Esophagus mucosa (tissue), 1 donor: ENCODE measurements at regions not wholly inside any gene's neighbourhood (a gene's known extent, or its start where the extent isn't known, plus 50 kb on each side); places are given as distances from the start of the nearest gene placed in this dataset.

ENCODE experiments used
- ATAC-seq: fragments of 200-7000 bp; cut with Tn5 transposase; one replicate; pipeline ENCODE4 v1.9.1; 2020
- donor health status: DM: yes; HTN: yes; CAD: no.

DNA sequence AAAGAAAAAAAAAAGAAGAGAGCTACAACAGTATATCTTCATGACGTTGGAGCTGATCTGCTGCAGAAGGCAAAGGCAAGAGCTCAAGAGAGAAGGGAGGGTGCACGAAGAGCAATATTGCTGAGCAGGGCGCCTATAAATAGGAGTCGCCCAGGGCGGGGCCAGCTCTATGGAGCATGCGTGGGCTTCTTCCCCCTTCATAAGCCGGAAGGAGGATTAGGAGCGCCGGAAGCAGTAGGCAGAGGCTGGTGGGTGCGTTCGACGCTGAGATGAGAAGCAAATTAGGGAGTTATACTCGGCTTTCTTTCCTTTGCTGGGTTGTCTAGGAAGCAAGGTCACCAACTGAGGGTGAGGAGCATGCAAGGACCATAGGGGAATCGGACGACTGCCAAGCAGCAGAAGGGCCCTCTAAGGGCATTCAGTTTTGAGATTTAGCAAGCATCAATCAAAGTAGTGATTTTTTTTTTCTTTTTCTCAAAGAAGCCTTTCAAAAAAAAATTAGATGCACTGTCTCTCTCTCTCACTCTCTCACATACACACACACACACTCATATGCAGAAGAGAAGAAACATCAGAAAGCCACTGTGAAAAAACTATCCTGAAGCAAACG lies 496.7 kb downstream of the ENC1 start:
- no peak for ATAC-seq

DNA sequence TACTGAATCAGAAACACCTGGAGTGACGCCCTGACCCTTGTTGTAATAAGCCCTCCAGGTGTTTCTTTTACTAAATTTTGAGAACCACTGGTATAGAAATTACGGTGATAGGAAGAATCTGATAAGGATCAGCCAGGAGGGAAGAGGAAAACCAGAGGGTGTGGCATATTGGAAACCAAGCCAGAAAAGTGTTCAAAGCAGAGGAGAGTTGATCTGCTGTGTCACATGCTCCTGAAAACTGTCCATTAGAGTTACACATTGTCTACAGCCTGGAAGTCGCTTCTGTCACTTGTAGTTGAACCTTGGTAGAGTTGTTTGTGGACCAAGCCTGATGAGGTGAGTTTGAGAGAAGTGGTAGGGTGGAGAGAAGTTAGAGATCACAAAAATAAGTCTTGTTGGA lies 497.4 kb downstream of the ENC1 start:
- ATAC-seq, result no peak

DNA sequence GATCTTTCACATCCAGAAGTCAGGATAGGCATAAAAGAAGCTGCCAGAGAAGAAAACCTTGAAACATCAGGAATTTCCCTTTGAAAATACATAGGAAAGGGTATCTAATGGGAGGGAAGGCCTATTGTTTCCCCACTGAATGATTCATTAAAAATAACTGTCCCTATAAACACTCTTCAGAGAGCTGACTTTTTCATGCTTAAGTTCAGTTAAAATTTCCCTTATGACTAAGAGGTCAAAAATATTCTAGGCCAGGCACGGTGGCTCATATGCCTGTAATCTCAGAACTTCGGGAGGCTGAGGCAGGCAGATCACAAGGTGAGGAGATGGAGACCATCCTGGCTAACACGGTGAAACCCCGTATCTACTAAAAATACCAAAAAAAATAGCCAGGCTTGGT lies 499.5 kb downstream of the ENC1 start:
- no peak for ATAC-seq

DNA sequence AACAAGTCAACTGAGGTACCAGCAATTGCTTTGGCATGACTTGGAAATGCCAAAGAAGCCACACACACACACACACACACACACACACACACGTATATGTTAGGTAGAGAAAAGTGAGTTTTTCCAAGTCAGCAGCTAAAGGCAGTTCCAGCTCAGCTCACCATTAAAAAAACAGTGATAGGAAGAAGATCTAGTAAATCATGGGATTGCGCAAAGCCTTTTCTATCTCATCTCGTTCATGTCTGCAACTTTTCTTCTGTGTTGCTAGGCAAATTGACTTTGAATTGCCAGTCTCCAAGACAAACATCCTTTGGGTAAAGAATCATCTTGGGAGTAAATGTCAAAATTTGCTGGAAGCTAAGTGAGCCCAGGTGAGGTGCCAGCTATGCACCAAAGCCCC lies 500.1 kb downstream of the ENC1 start:
- no peak for ATAC-seq

DNA sequence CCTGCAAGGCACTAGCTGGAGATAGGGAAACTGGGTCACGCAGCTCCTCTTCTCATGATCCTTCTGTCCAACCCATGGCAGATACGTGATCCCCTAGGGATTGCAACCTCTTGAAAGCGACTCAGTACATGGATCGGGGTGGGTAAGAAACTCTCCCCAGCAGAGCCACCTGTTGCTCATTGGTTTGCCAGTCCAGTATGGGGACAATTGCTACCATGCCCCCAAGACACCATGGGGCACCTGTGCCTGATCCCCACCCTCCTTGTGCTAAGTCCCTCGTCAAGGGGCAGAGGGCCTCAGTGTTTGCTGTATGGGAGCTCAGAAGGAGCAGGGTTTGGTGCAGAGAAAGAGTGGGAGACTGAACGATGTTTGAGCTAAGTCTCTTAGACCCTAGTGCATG lies 500.9 kb downstream of the ENC1 start:
- ATAC-seq, result no peak

DNA sequence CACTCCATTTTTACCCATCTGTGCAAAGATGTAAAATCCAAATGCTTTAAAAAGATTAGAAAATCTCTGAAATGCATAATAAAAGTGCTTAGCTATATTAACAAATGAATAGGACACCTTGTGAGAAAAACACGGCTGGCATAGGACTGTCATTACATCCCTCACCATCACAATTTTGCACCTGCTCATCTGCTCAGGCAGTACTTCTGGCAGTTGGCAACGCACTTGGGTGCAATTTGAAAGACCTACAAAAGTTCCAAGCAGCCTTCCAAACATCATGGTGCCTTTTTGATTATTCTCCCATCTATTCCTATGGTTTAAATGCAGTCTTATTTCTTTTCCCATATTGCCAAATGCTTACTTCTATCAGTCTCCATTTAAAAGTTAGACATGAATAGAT lies 501.8 kb downstream of the ENC1 start:
- no peak for ATAC-seq

DNA sequence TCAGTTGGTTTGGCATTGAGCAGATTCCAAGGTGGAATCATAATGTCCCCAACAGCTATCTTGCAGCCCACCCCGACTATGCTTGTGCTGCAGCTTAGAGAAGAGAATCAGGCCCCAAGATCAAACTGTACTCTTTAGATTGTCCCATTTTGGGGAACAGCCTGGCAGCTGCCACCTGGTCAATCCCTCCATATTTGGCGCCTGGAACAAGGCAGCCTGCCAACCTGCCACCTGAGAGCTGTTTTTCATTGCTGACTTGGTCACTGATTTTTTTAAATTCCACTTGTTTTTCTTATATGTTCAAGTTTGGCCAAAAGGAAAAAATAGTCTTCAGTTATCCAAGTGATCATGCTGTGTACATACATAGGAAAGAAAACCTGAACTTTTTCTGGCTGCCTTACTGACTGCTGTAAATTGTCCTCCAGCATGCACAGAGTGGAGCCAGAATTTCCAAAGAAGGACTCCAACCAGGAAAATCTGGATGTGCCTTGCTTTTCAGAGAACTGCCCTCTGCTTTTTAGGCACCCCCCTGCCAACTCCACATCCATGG lies 504.2 kb downstream of the ENC1 start:
- ATAC-seq, result no peak

DNA sequence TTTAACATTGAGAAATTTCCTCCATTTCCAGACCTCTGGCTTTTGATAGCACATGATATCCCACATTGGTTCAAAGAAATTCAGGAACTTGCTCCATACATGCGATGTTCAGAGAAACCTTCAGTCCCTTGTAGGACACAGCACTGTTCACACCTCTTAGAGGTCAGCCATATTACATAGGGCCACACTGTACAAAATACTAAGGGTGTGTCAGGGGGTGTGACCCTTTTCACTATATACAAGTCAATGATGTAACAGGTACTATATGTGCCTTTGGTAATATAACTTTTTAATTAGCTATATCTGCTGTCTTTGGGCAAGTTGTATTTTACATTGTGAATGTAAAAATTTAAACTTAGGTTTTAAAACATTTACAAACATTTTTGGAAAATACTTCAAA lies 505.5 kb downstream of the ENC1 start:
- no peak for ATAC-seq

DNA sequence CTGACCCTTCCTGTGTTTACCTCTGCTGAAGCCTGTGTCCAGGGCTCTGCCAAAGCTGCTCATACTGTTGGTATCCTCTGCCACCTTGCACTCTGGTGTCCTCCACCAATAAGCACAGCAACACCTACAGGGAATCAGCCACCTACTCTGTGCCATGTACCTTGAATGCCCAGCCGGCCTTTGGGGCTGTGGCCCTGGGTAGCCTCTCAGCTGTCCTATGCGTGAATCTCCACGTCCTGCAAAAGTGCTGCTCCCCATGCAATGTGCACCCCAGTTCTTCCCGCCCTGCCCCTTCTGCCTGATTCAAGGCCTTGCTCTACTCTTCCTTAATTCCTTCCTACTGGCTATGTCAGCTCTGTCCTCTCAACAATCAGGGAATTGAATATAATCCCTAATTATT lies 506.5 kb downstream of the ARHGEF28 start:
- no peak for ATAC-seq

DNA sequence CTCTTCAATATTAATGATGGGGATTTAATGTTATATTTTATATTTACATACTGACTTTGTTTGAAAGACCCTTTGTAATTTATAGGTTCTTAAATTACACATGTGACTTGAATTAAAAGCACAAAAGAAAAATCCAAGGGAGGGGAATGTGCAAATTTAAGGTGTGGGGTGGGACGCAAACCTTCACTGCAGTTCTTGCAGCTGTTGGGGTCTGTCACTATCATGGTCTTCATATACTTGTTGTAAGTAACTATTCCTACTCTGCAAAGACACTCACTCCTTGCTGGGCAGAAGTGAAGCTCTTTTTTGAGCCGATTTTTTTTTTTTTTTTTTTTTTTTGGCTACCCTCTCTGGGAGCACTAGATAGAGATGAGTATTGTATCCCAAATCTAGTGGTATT lies 505.3 kb downstream of the ARHGEF28 start:
- ATAC-seq, result no peak

DNA sequence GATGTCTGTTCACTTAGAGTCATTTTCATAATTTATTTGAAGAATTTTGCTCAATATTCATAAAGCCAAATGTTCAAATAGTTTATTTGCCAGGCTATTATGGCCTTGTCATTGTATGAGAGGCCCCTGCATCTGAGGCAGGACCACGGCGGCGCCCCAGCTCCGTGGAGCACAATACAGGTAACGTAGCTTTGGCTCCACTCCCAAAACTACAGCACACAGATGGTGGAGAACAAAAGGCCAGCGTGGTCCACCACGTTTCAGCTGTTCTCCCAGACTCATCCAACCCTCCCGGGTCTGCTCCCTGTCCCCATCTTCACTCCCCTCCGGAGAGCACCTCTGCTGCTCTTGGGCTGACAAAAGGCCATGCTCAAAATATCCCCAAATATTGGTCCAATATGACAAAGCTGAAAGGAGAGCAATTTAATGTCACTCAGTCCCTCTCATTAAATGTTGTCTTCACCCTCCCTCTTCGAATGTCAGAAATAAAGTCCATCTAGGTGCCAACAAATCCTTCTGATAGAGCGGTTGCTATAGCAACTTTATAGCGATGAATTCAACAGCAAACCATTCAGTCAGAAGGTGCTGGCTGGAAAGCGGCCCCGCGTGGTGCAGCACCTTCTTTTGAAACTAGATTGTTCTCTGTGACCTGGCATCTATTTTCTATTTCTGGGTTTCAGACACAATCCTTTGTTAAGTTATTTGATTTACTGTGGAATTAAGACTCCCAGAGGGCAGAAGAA lies 504.3 kb downstream of the ARHGEF28 start:
- ATAC-seq, result no peak

DNA sequence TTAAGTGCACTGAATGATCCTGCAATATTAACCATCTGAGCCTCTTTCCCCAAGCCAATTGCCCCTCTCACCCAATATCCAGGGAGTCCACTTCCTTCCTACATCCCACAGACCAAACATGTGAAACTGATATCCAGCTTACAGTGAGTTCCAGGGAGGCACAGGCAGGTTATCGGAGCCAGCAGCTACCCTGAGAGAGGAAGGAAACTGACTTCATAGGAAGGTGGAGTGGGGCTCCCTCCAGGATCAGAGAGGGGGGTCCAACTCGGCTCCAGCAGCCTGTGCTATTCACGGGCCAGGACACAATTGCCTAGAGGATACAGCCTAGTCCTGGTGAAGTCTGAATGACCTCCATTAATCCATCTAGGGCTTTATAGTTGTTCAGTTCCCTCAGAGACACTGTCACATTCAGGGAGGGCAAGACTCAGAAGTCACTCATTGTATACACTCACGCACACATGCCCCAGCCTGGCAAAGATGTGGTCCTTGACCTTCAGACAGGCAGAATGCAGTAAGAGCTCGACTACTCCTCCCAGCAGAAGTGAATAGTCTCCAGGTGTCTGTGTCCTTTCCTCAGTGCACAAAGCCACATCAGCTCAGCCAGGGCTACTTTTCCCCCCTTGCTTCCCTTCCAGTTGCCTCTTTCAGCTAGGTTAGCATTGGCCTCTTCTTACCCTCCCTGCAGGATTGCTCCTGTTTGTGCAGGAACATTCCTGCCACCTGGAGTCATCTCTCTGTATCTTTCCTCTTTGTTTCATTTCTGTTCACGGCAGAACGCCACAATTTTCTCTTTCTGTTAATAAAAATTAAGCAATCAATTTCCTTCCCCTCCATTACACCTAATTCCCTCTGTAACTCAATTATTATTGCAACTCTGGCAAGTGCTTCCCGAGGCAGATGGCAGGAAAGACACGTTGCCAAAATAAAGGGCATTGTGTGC lies 501.7 kb downstream of the ARHGEF28 start:
- peak; percentile 31 for ATAC-seq

DNA sequence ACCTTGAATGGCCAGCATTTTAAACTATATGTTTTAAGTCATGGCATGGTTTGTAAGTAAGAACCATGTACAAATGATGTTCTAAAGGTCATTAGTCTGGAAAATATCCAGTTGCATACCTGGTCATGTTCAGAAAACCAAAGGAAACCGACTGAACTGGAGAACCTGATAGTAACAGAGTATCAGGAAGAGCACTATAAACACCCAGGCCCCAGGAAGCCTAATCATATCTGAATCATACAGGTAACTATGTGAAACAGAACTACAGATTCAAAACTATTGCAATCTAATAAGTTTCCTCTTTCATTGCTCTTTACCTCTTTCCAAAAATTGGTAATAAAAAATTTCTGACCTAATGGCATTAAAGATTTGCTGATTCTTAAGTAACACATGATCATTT lies 500.3 kb downstream of the ARHGEF28 start:
- no peak for ATAC-seq

DNA sequence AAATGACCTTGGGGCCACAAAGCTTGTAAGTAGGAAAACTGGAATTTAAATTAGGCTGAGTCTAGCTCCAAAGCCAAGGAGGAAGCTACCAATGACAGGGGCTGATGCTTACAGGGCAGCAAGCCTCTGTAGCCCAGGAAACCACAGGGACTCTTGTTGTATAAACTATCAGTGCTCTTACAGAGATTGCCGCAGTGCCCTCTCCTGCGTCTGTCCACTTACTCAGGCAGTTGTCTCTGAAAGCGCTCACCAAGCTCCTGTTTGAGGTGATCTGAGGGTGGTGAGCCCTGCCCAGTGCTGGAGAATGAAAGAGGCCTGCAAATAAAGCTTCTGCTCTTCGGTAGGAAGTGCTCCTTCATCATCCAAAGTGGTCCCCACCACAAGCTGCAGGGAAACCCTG lies 498.8 kb downstream of the ARHGEF28 start:
- ATAC-seq, result no peak

DNA sequence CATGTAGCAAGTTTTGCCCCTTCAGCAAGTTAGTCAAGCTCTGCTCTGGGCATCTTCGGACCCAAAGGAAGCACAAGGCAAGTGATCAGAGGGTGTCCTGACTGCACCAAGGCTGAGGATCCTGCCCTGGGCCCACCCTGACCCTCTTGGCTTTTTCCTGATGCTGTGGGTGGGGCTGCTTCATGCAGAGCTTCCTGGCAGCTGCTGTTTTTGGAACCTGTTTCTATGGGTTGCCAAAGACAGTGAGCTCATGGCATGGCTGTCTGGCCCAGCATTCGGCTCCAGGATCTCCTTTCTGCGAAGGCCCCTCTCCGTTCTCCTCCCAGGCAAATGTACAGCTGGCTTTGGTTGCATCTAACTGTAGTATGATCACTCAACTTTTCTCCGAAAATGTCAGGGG lies 497.9 kb downstream of the ARHGEF28 start:
- ATAC-seq, result no peak

DNA sequence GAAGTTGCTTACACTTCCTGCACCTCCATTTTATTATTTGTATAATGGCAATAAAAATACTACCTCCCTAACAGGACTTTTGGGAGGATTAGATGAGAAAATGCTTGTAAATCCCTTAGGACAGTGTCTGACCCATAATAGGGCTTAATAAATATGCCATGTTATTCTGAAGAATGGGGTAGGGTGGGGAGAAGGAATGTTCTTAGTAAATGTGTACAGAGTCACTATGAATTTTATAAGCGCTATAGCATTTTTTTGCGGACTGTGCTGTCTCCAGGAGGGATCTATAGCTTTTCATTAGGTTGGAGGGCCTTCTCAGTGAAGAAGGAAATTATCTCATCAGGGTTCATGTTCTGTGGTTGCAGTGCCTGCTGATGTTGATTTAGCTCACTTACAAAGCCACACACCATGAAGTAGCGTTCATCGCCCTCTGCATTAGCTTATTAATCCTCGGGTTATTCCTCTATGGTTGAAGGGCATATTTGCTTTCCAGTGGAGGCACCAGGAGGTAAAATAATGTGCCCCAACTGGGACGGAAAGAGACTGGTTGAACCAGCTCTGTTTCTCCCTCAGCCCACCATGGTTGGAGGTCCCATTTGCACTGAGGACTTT lies 497.1 kb downstream of the ARHGEF28 start:
- no peak for ATAC-seq

DNA sequence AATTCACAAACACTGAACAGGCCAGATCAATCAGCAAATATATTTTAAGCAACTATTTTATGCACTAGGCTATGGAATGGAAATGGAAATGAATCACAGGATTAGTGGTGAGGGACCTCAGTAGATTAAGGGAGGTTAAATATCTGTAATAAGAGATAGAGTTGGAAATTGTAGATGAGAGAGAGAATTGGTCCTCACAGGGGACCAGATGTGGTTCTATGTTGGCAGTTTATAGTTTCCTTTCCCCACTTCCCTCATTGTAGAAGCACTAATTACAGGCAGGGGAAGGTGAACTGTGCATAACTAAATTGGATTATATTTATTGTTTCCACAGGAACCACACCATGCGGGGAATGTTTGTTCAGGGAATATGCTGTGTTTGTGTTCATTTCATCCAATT lies 496.2 kb downstream of the ARHGEF28 start:
- ATAC-seq, result no peak

DNA sequence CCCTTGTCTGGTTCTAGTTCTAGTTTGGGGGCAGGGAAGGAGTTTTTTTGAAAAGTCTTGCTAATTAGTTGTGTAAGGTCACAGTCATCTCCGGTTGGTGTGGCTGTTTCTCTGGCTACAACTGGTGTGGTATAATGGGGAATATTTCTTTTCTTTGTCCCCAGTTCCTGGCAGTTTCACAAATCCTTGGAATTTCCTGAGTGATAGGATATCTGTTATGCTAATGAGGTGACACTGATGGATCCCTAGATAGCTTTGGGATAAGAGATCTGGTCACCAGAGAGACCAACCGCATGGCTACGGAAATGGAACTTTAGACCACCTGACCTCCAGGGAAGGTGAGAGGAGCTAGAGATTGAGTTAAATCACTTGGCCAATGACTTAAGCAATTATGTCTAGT lies 494.6 kb downstream of the ARHGEF28 start:
- ATAC-seq, result no peak

DNA sequence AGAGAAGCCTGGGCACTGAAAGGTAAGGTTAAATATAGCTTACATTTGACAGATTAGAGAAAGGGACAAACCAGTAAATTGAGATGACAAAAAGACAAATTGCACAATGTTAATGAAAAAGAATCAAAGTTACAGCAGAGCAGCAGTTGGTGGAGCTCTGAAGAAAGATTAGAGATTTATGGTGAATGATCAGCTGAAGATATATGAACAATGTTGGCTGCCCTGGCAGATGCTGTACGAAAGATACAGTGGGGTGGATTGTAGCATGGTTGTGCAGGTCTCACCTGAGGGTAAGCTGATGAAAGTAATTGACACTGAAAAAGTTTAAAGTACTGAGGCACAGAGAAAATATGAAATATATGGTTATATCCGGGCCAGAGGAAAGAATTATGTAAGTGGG lies 492.1 kb downstream of the ARHGEF28 start:
- no peak for ATAC-seq

DNA sequence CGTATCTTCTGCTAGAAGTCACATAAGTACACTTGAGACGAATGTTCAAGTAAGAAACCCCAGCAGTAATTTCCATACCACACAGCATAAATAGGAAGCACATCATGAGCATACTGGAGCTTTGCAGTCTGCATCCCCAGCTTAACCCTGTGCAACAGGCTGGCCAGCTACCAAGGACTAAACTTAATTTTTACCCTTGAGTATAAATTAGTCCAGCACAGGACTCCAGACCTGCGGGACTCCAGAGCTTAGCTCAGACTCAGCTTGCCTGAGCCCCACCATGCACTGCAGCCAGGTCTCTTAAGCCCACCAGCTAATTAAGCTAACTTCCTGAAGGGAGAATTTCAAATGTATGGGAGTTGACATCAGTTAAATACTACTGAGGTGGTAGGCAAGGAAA lies 491.0 kb downstream of the ARHGEF28 start:
- no peak for ATAC-seq

DNA sequence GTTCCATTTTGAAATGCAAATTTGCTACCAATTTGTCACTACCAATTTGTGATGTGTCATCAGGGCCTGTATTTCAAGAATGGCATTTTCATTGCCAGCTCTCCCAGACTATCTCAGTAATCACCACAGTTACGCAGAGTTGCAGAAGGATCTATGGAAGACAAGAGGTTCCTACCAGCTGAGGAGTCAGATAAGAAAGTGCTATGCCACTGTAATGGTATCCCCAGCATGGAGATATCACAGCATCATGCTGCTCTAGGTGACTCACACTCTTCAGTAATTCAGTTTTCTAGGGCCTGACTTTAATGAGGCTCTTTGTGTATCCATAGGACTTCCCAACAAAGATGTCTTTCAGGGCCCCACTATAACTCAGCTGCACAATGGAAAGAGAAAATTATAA lies 490.3 kb downstream of the ARHGEF28 start:
- no peak for ATAC-seq

DNA sequence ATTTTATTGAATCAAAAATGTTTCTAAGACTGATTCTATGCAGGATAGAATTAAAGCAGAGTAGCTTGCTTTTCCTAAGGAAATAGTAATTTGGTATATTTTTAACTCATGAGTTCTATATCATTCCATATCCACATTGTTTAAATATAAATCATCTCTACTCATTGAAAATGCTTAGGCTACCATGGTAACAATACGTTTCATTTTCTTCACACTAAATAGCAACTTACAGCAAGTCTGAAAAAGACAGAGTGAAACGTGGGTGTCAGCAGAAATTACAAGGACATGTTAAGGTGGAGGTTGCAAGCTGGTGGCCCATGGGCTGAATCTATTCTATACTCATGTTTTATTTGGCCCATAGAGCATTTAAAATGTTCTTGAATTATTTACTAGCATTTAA lies 487.9 kb downstream of the ARHGEF28 start:
- ATAC-seq, result no peak

DNA sequence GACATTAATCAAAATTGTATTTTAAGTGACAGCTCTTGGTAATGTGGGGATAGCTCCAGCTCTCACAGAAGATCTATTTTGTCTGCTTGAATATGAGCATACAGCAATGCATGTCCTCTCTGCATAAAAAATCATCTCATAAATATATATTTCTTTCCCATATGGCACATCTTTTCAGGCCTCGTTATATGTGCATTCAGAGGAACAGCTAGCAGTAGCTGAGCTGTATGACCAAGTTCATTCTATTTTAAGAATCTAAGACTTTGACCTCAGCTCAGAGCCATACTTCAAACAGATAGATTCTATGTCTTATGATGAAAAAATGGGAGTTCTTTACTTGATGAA lies 487.2 kb downstream of the ARHGEF28 start:
- ATAC-seq, result no peak
